H9 (cell line): ENCODE measurements at regions not wholly inside any gene's neighbourhood (a gene's known extent, or its start where the extent isn't known, plus 50 kb on each side); places are given as distances from the start of the nearest gene placed in this dataset.

Experiments
- DNase-seq: peaks from one replicate; pipeline ENCODE4 v3.0.0-alpha.2; 2017
- H2AFZ ChIP-seq: one replicate; pipeline ENCODE4 v1.6.1; 2013; ENCODE audit warnings: mild to moderate bottlenecking, low read length, control low read depth, moderate library complexity
- H2AK5ac ChIP-seq: 2 replicates; pipeline ENCODE4 v1.6.1; 2013; ENCODE audit warnings: low read length, control low read depth, mixed read lengths; ENCODE audit not compliant: insufficient read length
- H2BK120ac ChIP-seq: one replicate; pipeline ENCODE4 v1.6.1; 2013; ENCODE audit warnings: low read depth, mild to moderate bottlenecking, low read length, control low read depth, inconsistent platforms; ENCODE audit not compliant: poor library complexity, severe bottlenecking
- H2BK12ac ChIP-seq: 2 replicates; pipeline ENCODE4 v1.6.1; 2013; ENCODE audit warnings: low read length, control low read depth, mixed read lengths, low read depth; ENCODE audit not compliant: insufficient read length
- H2BK15ac ChIP-seq: 2 replicates; pipeline ENCODE4 v1.6.1; 2013; ENCODE audit warnings: low read depth, low read length, control low read depth
- H2BK20ac ChIP-seq: one replicate; pipeline ENCODE4 v1.6.1; 2013; ENCODE audit warnings: low read depth, mild to moderate bottlenecking, low read length, control low read depth, inconsistent platforms; ENCODE audit not compliant: poor library complexity, severe bottlenecking
- H2BK5ac ChIP-seq: 2 replicates; pipeline ENCODE4 v1.6.1; 2013; ENCODE audit warnings: low read length, control low read depth, mixed read lengths; ENCODE audit not compliant: insufficient read length
- H3K14ac ChIP-seq: 2 replicates; pipeline ENCODE4 v1.6.1; 2013; ENCODE audit warnings: low read length, control low read depth; ENCODE audit not compliant: insufficient read depth
- H3K18ac ChIP-seq: 2 replicates; pipeline ENCODE4 v1.6.1; 2013; ENCODE audit warnings: low read depth, mild to moderate bottlenecking, mixed read lengths, low read length, control low read depth; ENCODE audit not compliant: insufficient read length
- H3K23ac ChIP-seq: 2 replicates; pipeline ENCODE4 v1.6.1; 2013; ENCODE audit warnings: low read length, control low read depth, mixed read lengths, low read depth; ENCODE audit not compliant: insufficient read length
- H3K23me2 ChIP-seq: 2 replicates; pipeline ENCODE4 v1.6.1; 2013; ENCODE audit warnings: low read depth, mild to moderate bottlenecking, mixed read lengths, low read length, control low read depth; ENCODE audit not compliant: insufficient read length, poor library complexity, severe bottlenecking
- H3K27ac ChIP-seq: 2 replicates; pipeline ENCODE4 v1.5.1; 2013; ENCODE audit warnings: low read length, control low read depth, mixed read lengths, low read depth; ENCODE audit not compliant: insufficient read length
- H3K27me3 ChIP-seq: 2 replicates; pipeline ENCODE4 v1.6.1; 2013; ENCODE audit warnings: low read length, control low read depth, inconsistent platforms; ENCODE audit not compliant: insufficient read depth
- H3K4ac ChIP-seq: 2 replicates; pipeline ENCODE4 v1.6.1; 2013; ENCODE audit warnings: low read depth, mild to moderate bottlenecking, control low read depth, inconsistent platforms, low read length, moderate library complexity
- H3K4me1 ChIP-seq: 2 replicates; pipeline ENCODE4 v1.6.1; 2013; ENCODE audit warnings: low read length, control low read depth, inconsistent platforms; ENCODE audit not compliant: insufficient read depth
- H3K4me2 ChIP-seq: 2 replicates; pipeline ENCODE4 v1.6.1; 2013; ENCODE audit warnings: low read length, control low read depth, mixed read lengths; ENCODE audit not compliant: insufficient read length, insufficient read depth
- H3K56ac ChIP-seq: 2 replicates; pipeline ENCODE4 v1.6.1; 2013; ENCODE audit warnings: low read depth, mild to moderate bottlenecking, mixed read lengths, low read length, control low read depth; ENCODE audit not compliant: insufficient read length
- H3K79me1 ChIP-seq: 2 replicates; pipeline ENCODE4 v1.6.1; 2013; ENCODE audit warnings: low read depth, mild to moderate bottlenecking, moderate library complexity, low read length, control low read depth, inconsistent platforms; ENCODE audit not compliant: insufficient read depth, poor library complexity, severe bottlenecking
- H3K79me2 ChIP-seq: 2 replicates; pipeline ENCODE4 v1.6.1; 2013; ENCODE audit warnings: low read length, control low read depth, inconsistent platforms; ENCODE audit not compliant: insufficient read depth
- H3K9ac ChIP-seq: 2 replicates; pipeline ENCODE4 v1.6.1; 2013; ENCODE audit warnings: low read length, control low read depth, mixed read lengths; ENCODE audit not compliant: insufficient read length; ENCODE audit errors: extremely low read depth
- H3K9me3 ChIP-seq: one replicate; pipeline ENCODE4 v1.6.1; 2013; ENCODE audit warnings: low read depth, low read length, inconsistent platforms; ENCODE audit not compliant: control insufficient read depth
- H3T11ph ChIP-seq: one replicate; pipeline ENCODE4 v1.6.1; 2013; ENCODE audit warnings: mild to moderate bottlenecking, low read length, control low read depth, inconsistent platforms
- H4K20me1 ChIP-seq: one replicate; pipeline ENCODE4 v1.6.1; 2013; ENCODE audit not compliant: control insufficient read depth, insufficient read length, insufficient read depth
- H4K5ac ChIP-seq: 2 replicates; pipeline ENCODE4 v1.6.1; 2013; ENCODE audit warnings: low read depth, mild to moderate bottlenecking, mixed read lengths, low read length, control low read depth; ENCODE audit not compliant: insufficient read length
- H4K8ac ChIP-seq: replicated peaks from 2 replicates; pipeline ENCODE4 v1.6.1; 2013; ENCODE audit warnings: low read length, control low read depth, mixed read lengths, low read depth; ENCODE audit not compliant: insufficient read length
- H4K91ac ChIP-seq: 2 replicates; pipeline ENCODE4 v1.6.1; 2013; ENCODE audit warnings: low read depth, mild to moderate bottlenecking, moderate library complexity, mixed read lengths, low read length, control low read depth; ENCODE audit not compliant: insufficient read length
- H3K27ac Mint-ChIP-seq, 3 experiments: 2 replicates in 2 of 3; 3 replicates in 1 of 3; pipeline ENCODE4 v1.8.0; 2020 to 2021; ENCODE audit warnings: mixed read lengths in 3 of 3, mild to moderate bottlenecking in 1 of 3, moderate library complexity in 1 of 3
- H3K27me3 Mint-ChIP-seq: 2 replicates; pipeline ENCODE4 v1.8.0; 2021; ENCODE audit warnings: low read depth, mild to moderate bottlenecking, moderate library complexity, mixed read lengths
- H3K36me3 Mint-ChIP-seq, 3 experiments: 2 replicates in 2 of 3; 3 replicates in 1 of 3; pipeline ENCODE4 v1.8.0; 2020 to 2021; ENCODE audit warnings: low read depth in 3 of 3, mixed read lengths in 3 of 3; ENCODE audit not compliant: insufficient read depth in 1 of 3
- H3K4me1 Mint-ChIP-seq, 2 experiments: 2 replicates each; pipeline ENCODE4 v1.8.0; 2020; ENCODE audit warnings: mixed read lengths in 2 of 2
- H3K4me3 Mint-ChIP-seq, 2 experiments: 2 replicates in 1 of 2; 3 replicates in 1 of 2; pipeline ENCODE4 v1.8.0; 2020 to 2021; ENCODE audit warnings: mild to moderate bottlenecking in 2 of 2, mixed read lengths in 2 of 2, moderate library complexity in 1 of 2
- H3K9me3 Mint-ChIP-seq, 2 experiments: 2 replicates in 1 of 2; 3 replicates in 1 of 2; pipeline ENCODE4 v1.8.0; 2020; ENCODE audit warnings: mild to moderate bottlenecking in 2 of 2, mixed read lengths in 2 of 2, moderate library complexity in 1 of 2
- WGBS: extraction: QIAGEN DNeasy Blood & Tissue Kit; methylation state at CpG from one replicate; pipeline ENCODE4 v1.1.7; 2013; ENCODE audit warnings: missing lambda C conversion rate, low lambda C conversion rate, mixed read lengths; ENCODE audit not compliant: insufficient read length; ENCODE audit errors: extremely low coverage; 5-methylcytosine and 5-hydroxymethylcytosine counted together
- TF ChIP-seq, protein P1 (sequence below): fragments of 200-600 bp; sonication (generic); conservative IDR thresholded peaks from 3 replicates; pipeline ENCODE4 v1.8.0; 2021; ENCODE audit warnings: antibody characterized with exemption, mild to moderate bottlenecking

DNA sequence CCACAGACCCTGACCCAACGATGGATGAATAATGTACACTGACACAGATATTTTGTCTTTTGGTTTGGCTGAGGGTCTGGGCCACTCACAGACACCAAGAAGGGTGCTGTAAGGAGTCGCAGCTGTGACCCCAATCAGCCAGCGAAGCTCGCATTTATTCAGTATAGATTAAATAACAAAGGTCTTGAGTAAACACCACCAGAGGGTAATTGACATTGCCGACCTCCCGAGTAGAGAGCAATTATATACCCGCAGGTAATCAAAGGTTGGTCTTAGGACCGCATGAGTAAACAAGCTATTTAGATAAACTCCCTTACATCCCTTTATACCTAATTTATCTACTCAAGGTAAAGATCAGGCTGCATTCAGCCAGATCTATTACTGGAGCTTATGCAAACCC is 297.1 kb downstream of the ADAM29 start:
- Histone ChIP-seq H3K18ac (no peak overlapping the region), H3K27me3 (no peaks in the 10 kb centered on the region), H3K23ac (no peak overlapping the region), H2BK12ac (no peak overlapping the region), H3K4ac (no peak overlapping the region), H4K5ac (no peak overlapping the region), H3K9me3 (peaks cover 27% of the 10 kb centered on the region), H4K8ac (no peak overlapping the region), H2BK15ac (no peak overlapping the region), H3K9ac (no peak overlapping the region), H3K79me1 (no peaks in the 10 kb centered on the region), H3K14ac (no peak overlapping the region), H3K4me1 (no peaks in the 10 kb centered on the region), H2AFZ (no peak overlapping the region), H3T11ph (no peak overlapping the region), H4K20me1 (no peaks in the 10 kb centered on the region), H3K4me2 (no peak overlapping the region), H2BK20ac (no peak overlapping the region), H4K91ac (no peak overlapping the region), H2AK5ac (no peak overlapping the region), H2BK5ac (no peak overlapping the region), H3K79me2 (no peaks in the 10 kb centered on the region), H3K23me2 (no peaks in the 10 kb centered on the region), H3K56ac (no peak overlapping the region), H2BK120ac (no peak overlapping the region), H3K27ac (no peak overlapping the region)
- TF ChIP-seq, protein P1, sequence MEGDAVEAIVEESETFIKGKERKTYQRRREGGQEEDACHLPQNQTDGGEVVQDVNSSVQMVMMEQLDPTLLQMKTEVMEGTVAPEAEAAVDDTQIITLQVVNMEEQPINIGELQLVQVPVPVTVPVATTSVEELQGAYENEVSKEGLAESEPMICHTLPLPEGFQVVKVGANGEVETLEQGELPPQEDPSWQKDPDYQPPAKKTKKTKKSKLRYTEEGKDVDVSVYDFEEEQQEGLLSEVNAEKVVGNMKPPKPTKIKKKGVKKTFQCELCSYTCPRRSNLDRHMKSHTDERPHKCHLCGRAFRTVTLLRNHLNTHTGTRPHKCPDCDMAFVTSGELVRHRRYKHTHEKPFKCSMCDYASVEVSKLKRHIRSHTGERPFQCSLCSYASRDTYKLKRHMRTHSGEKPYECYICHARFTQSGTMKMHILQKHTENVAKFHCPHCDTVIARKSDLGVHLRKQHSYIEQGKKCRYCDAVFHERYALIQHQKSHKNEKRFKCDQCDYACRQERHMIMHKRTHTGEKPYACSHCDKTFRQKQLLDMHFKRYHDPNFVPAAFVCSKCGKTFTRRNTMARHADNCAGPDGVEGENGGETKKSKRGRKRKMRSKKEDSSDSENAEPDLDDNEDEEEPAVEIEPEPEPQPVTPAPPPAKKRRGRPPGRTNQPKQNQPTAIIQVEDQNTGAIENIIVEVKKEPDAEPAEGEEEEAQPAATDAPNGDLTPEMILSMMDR = no peak
- Mint-ChIP-seq H3K27ac (no peak overlapping the region), H3K9me3 (peaks cover 42 to 46% of the 10 kb centered on the region in 2 experiments), H3K36me3 (peaks cover 14 to 31% (median 24%) of the 10 kb centered on the region in 3 experiments; a peak in 6 of 7 replicates), H3K4me3 (no peak overlapping the region), H3K4me1 (no peaks in the 10 kb centered on the region), H3K27me3 (peaks cover 26% of the 10 kb centered on the region)
- no CpG with 5 or more reads among the region's 8 CpGs for WGBS
- no peak for DNase-seq
